ENCODE measurements at regions not wholly inside any gene's neighbourhood (a gene's known extent, or its start where the extent isn't known, plus 50 kb on each side); places are given as distances from the start of the nearest gene placed in this dataset.

GRCh38 chr12:71276541-71276940 is 118.7 kb upstream of the TSPAN8 start:
- TF ChIP-seq CTCF (IDR thresholded peaks at IDR 0.05; ENCODE audit: insufficient read depth, low read length) (no peak), REST (IDR thresholded peaks at IDR 0.05; ENCODE audit: insufficient replicate concordance, low read depth) (no peak)
